RWPE1 (cell line): ENCODE measurements at regions not wholly inside any gene's neighbourhood (a gene's known extent, or its start where the extent isn't known, plus 50 kb on each side); places are given as distances from the start of the nearest gene placed in this dataset.

Source experiments
- CTCF ChIA-PET: fragments of 350-600 bp; sonication (Branson Sonifier 250); formaldehyde crosslinking; extraction: SDS; loops from one replicate; lab custom pipeline; 2021; lab: Yijun Ruan, JAX
- POLR2A ChIA-PET: fragments of 400-600 bp; formaldehyde crosslinking; extraction: SDS; loops from one replicate; lab custom pipeline; 2020; ENCODE audit warnings: antibody characterized with exemption; ENCODE audit not compliant: low non-redundant PET; lab: Yijun Ruan, JAX
- DNase-seq: peaks from one replicate; pipeline ENCODE4 v3.0.0; 2012; ENCODE audit warnings: low spot score
- H3K27ac ChIP-seq: fragments of 450-650 bp; 2 replicates; pipeline ENCODE4 v1.5.1; 2017
- CTCF ChIP-seq: fragments of 450-650 bp; conservative IDR thresholded peaks from 2 replicates; pipeline ENCODE4 v1.5.1; 2017; ENCODE audit warnings: low read depth, mild to moderate bottlenecking

- H3K27ac ChIP-seq = no peak overlapping the region
- CTCF ChIA-PET = interaction anchor here (0.6 kb wide), 1 partner anchor 648 kb away, joined by 3 read pairs; no protein-coding TSS in a partner anchor
- no peak for DNase-seq
- POLR2A ChIA-PET = no interaction called here
- no peak for TF ChIP-seq CTCF
These were observed 78.5 kb upstream of the L3MBTL4 start for GRCh38 chr18:6493194-6493593.

DNA sequence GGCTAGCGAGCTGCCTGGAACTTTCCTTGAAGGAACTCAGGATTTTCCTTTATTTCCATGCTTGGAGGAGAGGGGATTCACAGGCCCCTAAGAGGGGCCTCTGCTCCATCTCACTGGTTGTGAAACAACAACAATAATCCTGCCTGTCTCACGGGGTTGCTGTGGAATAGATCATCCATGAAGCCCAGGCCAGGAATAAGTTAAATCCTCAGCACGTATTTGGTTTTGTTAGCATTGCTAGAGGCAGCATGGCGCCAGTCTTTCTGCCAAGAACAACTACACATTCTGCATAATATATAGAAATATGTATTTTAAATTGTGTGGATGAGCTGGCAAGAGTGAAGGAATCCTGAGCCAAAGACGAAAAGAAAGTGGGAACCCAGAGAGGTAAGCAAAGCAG, 80.8 kb upstream of the L3MBTL4 start:
- ChIA-PET CTCF (no interaction called here), POLR2A (no interaction called here)
- no peak for DNase-seq
- H3K27ac ChIP-seq = no peak overlapping the region
- no peak for TF ChIP-seq CTCF

- no peak for DNase-seq
- H3K27ac ChIP-seq = no peak overlapping the region
- ChIA-PET POLR2A (no interaction called here), CTCF (no interaction called here)
- TF ChIP-seq CTCF = no peak
These were observed 82.8 kb upstream of the L3MBTL4 start for GRCh38 chr18:6497543-6497942.

DNA sequence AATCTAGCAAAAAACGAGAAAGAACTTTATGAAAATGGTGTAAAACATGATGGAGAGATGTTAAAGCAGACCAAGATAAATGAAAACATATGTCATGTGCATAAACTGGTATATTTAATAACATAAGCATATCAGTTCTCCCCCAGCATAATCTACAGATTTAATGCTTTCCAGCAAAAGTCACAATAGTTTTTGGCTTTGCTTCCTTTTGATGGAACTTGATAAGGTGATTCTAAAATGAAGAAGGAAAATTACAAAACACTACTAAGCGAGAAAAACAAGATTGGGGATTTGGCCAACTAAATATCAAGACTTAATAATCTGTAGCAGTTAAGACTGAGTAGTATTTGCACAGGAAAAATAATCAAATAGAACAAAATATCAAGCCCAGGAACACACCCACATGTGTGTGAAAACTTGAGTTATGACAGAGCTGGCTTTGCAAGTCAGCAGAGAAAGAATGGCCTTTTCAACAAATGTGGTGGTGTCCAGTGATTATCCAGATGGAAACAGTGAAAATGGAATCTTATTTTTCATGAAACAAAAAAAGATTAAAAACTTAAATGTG, 83.7 kb upstream of the L3MBTL4 start:
- no peak for DNase-seq
- ChIA-PET POLR2A (no interaction called here), CTCF (no interaction called here)
- no peak for TF ChIP-seq CTCF
- no peak overlapping the region for H3K27ac ChIP-seq

DNA sequence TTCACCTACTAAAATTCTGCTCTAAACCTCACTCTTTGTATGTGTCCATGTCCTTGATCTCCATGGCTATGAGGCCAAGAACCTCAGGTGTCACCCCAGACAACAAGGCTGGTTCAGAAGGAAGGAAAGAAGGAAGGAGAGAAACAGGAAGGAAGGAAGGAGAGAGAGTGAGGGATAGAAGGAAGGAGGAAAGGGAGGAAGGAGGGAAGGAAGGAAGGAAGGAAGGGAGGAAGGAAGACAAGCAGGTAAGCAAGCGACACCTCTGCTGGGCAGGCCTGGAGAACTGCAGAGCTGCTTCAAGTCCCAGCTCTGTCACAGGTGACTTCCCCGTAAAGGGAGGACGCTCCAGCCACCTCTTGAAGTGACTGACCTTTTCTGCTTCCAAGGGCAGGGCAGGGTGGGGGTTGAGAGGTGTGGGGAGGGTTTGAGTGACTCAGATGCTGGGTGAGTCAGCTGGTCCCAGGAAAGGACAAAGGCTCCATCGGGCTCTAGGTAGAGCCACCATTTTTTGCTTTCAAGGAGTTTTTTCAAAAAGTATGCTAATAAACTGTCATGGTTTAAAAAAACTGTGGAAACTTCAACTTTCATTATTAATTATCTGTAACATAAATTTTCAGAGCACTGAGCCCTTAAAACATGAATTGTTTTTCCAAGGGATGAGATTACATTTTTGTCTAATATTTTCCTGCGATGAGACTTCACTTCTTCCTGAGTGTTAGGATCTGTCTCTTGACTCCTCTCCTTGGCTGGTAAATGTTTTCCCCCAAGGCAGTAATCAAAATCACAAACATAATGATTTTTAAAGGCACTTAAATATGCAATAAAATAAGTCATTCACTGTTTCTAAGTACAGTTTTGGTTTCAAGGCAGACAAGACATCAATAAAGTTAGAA, 90.1 kb upstream of the L3MBTL4 start:
- DNase-seq = no peak

DNA sequence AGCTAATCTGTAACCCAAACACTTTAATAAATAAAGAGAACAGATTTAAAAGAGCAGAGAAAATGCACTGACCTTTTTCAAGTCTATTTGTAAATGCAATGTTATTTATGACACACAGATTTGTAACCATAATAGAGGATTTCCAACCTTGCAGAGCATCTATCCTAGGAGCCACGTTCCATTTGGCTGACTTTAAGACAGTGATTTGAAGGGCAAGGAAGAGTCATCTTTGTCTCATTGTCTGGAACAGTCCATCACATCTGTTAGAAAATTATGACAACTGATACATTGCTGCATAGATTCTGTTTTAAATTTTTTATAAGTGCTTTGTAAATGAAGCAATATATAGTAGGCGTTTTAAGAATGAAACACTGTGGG, 90.8 kb upstream of the L3MBTL4 start:
- TF ChIP-seq CTCF = no peak
- no peak for DNase-seq
- no peak overlapping the region for H3K27ac ChIP-seq
- POLR2A ChIA-PET = no interaction called here
- CTCF ChIA-PET = no interaction called here

More for the DNA sequence above, 90.1 kb upstream of the L3MBTL4 start:
- ChIA-PET CTCF (no interaction called here), POLR2A (no interaction called here)
- H3K27ac ChIP-seq = no peak overlapping the region
- TF ChIP-seq CTCF = no peak
